AG04449 (cell line): ENCODE measurements at regions not wholly inside any gene's neighbourhood (a gene's known extent, or its start where the extent isn't known, plus 50 kb on each side); places are given as distances from the start of the nearest gene placed in this dataset.

ENCODE experiments used
- CTCF ChIA-PET: fragments of 350-600 bp; formaldehyde crosslinking; extraction: SDS; loops from one replicate; lab custom pipeline; 2021; ENCODE audit warnings: antibody characterized with exemption; lab: Yijun Ruan, JAX
- POLR2A ChIA-PET: fragments of 400-600, 350-600 bp; formaldehyde crosslinking; extraction: SDS; loops from one replicate; lab custom pipeline; 2020; ENCODE audit warnings: antibody characterized with exemption, inconsistent platforms; lab: Yijun Ruan, JAX
- DNase-seq: peaks from one replicate; pipeline ENCODE4 v3.0.0-alpha.2; 2010; ENCODE audit warnings: low read depth, low spot score
- H3K4me3 ChIP-seq: 2 replicates; pipeline ENCODE4 v1.5.1; 2011; ENCODE audit warnings: low read depth, mild to moderate bottlenecking, control low read depth, low read length
- CTCF ChIP-seq: IDR thresholded peaks from one replicate; pipeline ENCODE4 v1.5.1; 2011; ENCODE audit warnings: mild to moderate bottlenecking, moderate library complexity, low read length, control low read depth, inconsistent platforms; ENCODE audit not compliant: insufficient read depth; ENCODE audit errors: missing control alignments

- ChIA-PET CTCF (interaction anchor here (0.8 to 2.2 kb wide), 4 partner anchors 12 to 59 kb away, joined by 3 to 7 read pairs (median 4); no protein-coding TSS in a partner anchor), POLR2A (no interaction called here)
- TF ChIP-seq CTCF: no peak
- no peak for DNase-seq
- no peak overlapping the region for H3K4me3 ChIP-seq
Observed at GRCh38 chr10:91576096-91576545, 56.8 kb downstream of the PPP1R3C start.

GRCh38 chr10:91575044-91575610 lies 57.7 kb downstream of the PPP1R3C start:
- no peak for TF ChIP-seq CTCF
- DNase-seq: no peak
- POLR2A ChIA-PET: no interaction called here
- CTCF ChIA-PET: interaction anchor here (0.8 to 2.2 kb wide), 2 partner anchors 11 to 23 kb away, joined by 3 to 7 read pairs; no protein-coding TSS in a partner anchor
- no peak overlapping the region for H3K4me3 ChIP-seq

GRCh38 chr10:91574236-91574635 lies 58.6 kb downstream of the PPP1R3C start:
- ChIA-PET CTCF (interaction anchor here (0.8 to 1.9 kb wide), 5 partner anchors 8 to 277 kb away, joined by 3 to 6 read pairs (median 5); partner anchors contain the start of gene PPP1R3C), POLR2A (interaction anchor here (1.0 kb wide), 1 partner anchor 39 kb away, joined by 3 read pairs; no protein-coding TSS in a partner anchor)
- TF ChIP-seq CTCF: no peak

GRCh38 chr10:91573320-91573719 lies 59.6 kb downstream of the PPP1R3C start:
- TF ChIP-seq CTCF: no peak
- no peak overlapping the region for H3K4me3 ChIP-seq
- DNase-seq: no peak
- CTCF ChIA-PET: interaction anchor here (0.8 to 1.9 kb wide), 6 partner anchors 9 to 276 kb away, joined by 3 to 6 read pairs (median 4); partner anchors contain the start of gene PPP1R3C
- POLR2A ChIA-PET: interaction anchor here (0.9 to 1.0 kb wide), 2 partner anchors 30 to 40 kb away, joined by 3 read pairs; no protein-coding TSS in a partner anchor

More at GRCh38 chr10:91574236-91574635, 58.6 kb downstream of the PPP1R3C start:
- H3K4me3 ChIP-seq: no peak overlapping the region
- DNase-seq: no peak

- ChIA-PET CTCF (interaction anchor here (1.3 to 2.0 kb wide), 2 partner anchors 20 to 64 kb away, joined by 4 to 7 read pairs; no protein-coding TSS in a partner anchor), POLR2A (no interaction called here)
- H3K4me3 ChIP-seq: no peak overlapping the region
- no peak for TF ChIP-seq CTCF
- DNase-seq: no peak
Observed at GRCh38 chr10:91571671-91572070, 61.2 kb downstream of the PPP1R3C start.

GRCh38 chr10:91570220-91570619 lies 62.7 kb downstream of the PPP1R3C start:
- TF ChIP-seq CTCF: no peak
- ChIA-PET POLR2A (no interaction called here), CTCF (interaction anchor here (2.0 kb wide), 1 partner anchor 66 kb away, joined by 7 read pairs; no protein-coding TSS in a partner anchor)
- no peak for DNase-seq
- no peak overlapping the region for H3K4me3 ChIP-seq
